ENCODE measurements at regions not wholly inside any gene's neighbourhood (a gene's known extent, or its start where the extent isn't known, plus 50 kb on each side); places are given as distances from the start of the nearest gene placed in this dataset.

DNA sequence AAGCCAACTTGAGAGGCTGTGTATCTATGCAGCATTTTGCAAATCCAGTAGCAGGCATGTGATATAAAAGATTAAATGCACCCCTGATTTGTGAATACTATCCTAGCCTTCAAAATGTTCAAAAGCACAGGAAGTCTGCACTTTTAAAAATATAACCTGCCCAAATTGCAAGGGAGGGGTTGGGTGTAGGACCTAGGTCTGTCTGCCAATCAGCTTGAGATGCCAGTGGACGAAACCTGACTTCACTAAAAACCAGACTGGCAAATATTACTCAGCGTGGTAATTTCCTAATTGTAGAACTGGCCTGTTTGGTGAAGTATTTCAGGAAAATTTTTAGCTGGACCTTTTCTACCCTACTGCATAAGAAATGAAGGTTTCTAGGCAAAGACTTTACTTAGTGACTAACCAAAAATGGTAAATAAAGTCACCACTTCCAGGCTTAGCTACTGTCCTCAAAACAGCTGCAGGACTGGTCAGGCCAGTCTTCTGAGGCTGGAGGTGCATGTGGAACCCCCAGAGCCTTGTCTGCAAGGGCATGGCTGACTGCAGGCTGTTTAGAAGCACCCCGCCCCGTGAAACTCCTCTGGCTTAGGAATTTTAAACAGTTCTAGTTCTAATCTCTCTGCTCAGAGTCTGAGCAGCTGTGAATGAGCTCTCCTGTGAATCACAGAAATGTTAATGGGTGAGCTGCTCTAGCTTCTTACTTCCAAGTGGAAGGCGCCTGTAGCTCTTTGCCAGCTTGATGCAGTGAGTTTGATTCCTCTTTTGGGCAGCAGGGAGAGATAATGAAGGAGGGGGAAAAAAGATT, 104.4 kb upstream of the ESR1 start:
- TF ChIP-seq CTCF (IDR thresholded peaks at IDR 0.05) (no peak), POLR2A (IDR thresholded peaks at IDR 0.05; ENCODE audit: low read depth) (no peak), EP300 (IDR thresholded peaks at IDR 0.05) (no peak)
